GM21576 (cell line): ENCODE measurements at regions not wholly inside any gene's neighbourhood (a gene's known extent, or its start where the extent isn't known, plus 50 kb on each side); places are given as distances from the start of the nearest gene placed in this dataset.
A peak's percentile ranks its signal among the peaks of the same experiment; 100 is the strongest.
"Not testable (repeated sequence)": the region's sequence is repeated elsewhere in the genome, so short reads cannot be mapped to it uniquely, and the experiment has no call there.

Experiments used
- ATAC-seq: cut with Tn5 transposase; IDR thresholded peaks from one replicate; pipeline ENCODE4 v1.9.1; 2021; ENCODE audit warnings: mild to moderate bottlenecking, moderate library complexity; ENCODE audit not compliant: unreplicated experiment

- ATAC-seq = no peak
Measured at GRCh38 chr9:90065851-90066250, 461.0 kb downstream of the GADD45G start.

- ATAC-seq = no peak
Measured at GRCh38 chr9:90069085-90069484, 464.3 kb downstream of the GADD45G start.

GRCh38 chr9:90070056-90070455, 465.2 kb downstream of the GADD45G start:
- ATAC-seq = no peak

- no peak for ATAC-seq
Measured at GRCh38 chr9:90070469-90070868, 465.7 kb downstream of the GADD45G start.

GRCh38 chr9:90070931-90071660, 466.3 kb downstream of the GADD45G start:
- no peak for ATAC-seq

- ATAC-seq = no peak
Measured at GRCh38 chr9:90073186-90073945, 468.6 kb downstream of the GADD45G start.

GRCh38 chr9:90074316-90074962, 469.6 kb downstream of the GADD45G start:
- no peak for ATAC-seq

GRCh38 chr9:90077598-90077997, 472.8 kb downstream of the GADD45G start:
- ATAC-seq = not testable (repeated sequence)

GRCh38 chr9:90078988-90079421, 474.2 kb downstream of the GADD45G start:
- ATAC-seq = no peak

GRCh38 chr9:90085633-90086032, 480.8 kb downstream of the GADD45G start:
- no peak for ATAC-seq

GRCh38 chr9:90086101-90086511, 481.3 kb downstream of the GADD45G start:
- ATAC-seq = no peak

GRCh38 chr9:90088434-90088833, 483.6 kb downstream of the GADD45G start:
- ATAC-seq = no peak

GRCh38 chr9:90088856-90089255, 484.0 kb downstream of the GADD45G start:
- no peak for ATAC-seq

GRCh38 chr9:90090997-90091396, 486.2 kb downstream of the GADD45G start:
- ATAC-seq = no peak

- ATAC-seq = no peak
Measured at GRCh38 chr9:90092508-90092907, 487.7 kb downstream of the GADD45G start.

GRCh38 chr9:90095682-90096081, 490.9 kb downstream of the GADD45G start:
- ATAC-seq = no peak

- ATAC-seq = no peak
Measured at GRCh38 chr9:90097237-90097636, 492.4 kb downstream of the GADD45G start.

GRCh38 chr9:90098408-90098807, 493.6 kb downstream of the GADD45G start:
- no peak for ATAC-seq

GRCh38 chr9:90099262-90099963, 494.6 kb downstream of the GADD45G start:
- no peak for ATAC-seq

GRCh38 chr9:90100014-90100413, 495.2 kb downstream of the GADD45G start:
- no peak for ATAC-seq

- peak; percentile 96 for ATAC-seq
Measured at GRCh38 chr9:90102292-90102901, 497.6 kb downstream of the GADD45G start.
